GM12874 (cell line): ENCODE measurements at regions not wholly inside any gene's neighbourhood (a gene's known extent, or its start where the extent isn't known, plus 50 kb on each side); places are given as distances from the start of the nearest gene placed in this dataset.

ENCODE experiments used
- TF ChIP-seq, protein P1 (sequence below): IDR thresholded peaks from 2 replicates; pipeline ENCODE4 v1.5.1; 2011; ENCODE audit warnings: low read depth, mild to moderate bottlenecking, control low read depth, low read length, moderate library complexity; ENCODE audit not compliant: insufficient read depth

DNA sequence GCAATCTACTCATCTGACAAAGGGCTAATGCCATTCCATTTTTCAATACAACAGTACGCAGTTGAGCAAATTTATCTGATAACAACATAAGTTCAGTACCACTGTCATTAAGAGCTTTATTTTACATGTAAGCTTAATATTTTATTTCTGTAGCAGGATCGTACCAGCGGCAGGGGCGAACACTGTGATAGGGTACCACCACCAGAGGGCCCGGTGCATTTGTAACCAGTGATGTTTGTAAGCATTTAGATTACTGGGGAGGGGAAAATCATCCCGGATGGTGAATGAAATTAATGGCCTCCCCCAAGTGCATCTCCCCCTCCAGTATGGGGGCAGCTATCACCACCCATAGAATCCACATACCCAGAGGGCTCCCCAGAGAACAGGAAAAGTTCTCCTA, 179.0 kb downstream of the ADGRA3 start:
- TF ChIP-seq, protein P1, sequence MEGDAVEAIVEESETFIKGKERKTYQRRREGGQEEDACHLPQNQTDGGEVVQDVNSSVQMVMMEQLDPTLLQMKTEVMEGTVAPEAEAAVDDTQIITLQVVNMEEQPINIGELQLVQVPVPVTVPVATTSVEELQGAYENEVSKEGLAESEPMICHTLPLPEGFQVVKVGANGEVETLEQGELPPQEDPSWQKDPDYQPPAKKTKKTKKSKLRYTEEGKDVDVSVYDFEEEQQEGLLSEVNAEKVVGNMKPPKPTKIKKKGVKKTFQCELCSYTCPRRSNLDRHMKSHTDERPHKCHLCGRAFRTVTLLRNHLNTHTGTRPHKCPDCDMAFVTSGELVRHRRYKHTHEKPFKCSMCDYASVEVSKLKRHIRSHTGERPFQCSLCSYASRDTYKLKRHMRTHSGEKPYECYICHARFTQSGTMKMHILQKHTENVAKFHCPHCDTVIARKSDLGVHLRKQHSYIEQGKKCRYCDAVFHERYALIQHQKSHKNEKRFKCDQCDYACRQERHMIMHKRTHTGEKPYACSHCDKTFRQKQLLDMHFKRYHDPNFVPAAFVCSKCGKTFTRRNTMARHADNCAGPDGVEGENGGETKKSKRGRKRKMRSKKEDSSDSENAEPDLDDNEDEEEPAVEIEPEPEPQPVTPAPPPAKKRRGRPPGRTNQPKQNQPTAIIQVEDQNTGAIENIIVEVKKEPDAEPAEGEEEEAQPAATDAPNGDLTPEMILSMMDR: no peak

DNA sequence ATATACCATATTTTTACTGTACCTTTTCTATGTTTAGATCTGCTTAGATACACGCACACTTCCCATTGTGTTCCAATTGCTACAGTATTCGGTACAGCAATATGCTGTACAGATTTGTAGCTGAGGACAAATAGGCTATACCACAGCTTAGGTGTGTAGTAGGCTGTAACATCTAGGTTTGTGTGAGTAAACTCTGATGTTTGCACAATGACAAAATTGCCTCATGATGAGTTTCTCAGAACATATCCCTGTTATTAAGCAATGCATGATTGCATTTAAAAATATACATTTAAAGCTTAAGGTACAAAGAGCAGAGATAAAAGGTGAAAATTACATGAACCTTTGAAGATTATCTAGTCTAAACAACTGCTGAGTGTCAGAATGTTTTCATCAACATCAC, 181.7 kb downstream of the ADGRA3 start:
- TF ChIP-seq, protein P1: no peak

- TF ChIP-seq, protein P1: no peak
Observed at GRCh38 chr4:22324422-22324821, 191.4 kb downstream of the ADGRA3 start.

GRCh38 chr4:22323691-22324090, 192.2 kb downstream of the ADGRA3 start:
- TF ChIP-seq, protein P1: no peak

- TF ChIP-seq, protein P1: no peak
Observed at GRCh38 chr4:22322996-22323395, 192.9 kb downstream of the ADGRA3 start.

GRCh38 chr4:22315628-22316027, 200.2 kb downstream of the ADGRA3 start:
- TF ChIP-seq, protein P1: no peak

- TF ChIP-seq, protein P1: no peak
Observed at GRCh38 chr4:22313976-22314375, 201.9 kb downstream of the ADGRA3 start.

DNA sequence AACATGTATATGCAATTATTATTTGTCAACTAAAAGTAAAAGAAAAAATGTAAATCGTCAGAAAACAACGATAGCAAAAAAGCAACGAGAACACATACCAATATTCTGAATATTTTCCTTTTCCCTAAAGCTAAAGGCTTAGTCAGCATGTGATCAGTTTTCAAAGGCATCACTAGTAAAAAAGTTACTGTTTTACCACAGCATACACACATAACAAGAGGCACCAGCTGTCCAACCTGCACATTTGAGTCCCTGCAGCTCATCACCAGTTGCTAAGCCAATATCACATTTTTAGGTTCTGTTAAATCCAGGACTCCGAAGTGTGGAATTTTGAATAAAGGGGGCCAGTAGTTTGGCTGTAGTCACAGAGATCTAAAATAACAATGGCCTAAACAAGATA, 203.8 kb downstream of the ADGRA3 start:
- TF ChIP-seq, protein P1: no peak
